ENCODE measurements at regions not wholly inside any gene's neighbourhood (a gene's known extent, or its start where the extent isn't known, plus 50 kb on each side); places are given as distances from the start of the nearest gene placed in this dataset.

GRCh38 chr5:94024620-94025019 lies 283.2 kb upstream of the POU5F2 start:
- H3K36me3 Mint-ChIP-seq = peaks cover 19% of the 10 kb centered on the region
- TF ChIP-seq CTCF (IDR thresholded peaks at IDR 0.05; ENCODE audit: unreplicated experiment) = no peak
- H3K4me3 Mint-ChIP-seq = no peak overlapping the region
- no peaks in the 10 kb centered on the region for H3K27me3 Mint-ChIP-seq (ENCODE audit: low read depth)
- peaks cover 6% of the 10 kb centered on the region for H3K4me1 Mint-ChIP-seq
- no peak overlapping the region for H3K27ac Mint-ChIP-seq
- no peak for DNase-seq (ENCODE audit: low spot score in 2 of 2, unreplicated experiment in 2 of 2)
- H3K9me3 Mint-ChIP-seq = peaks cover 9% of the 10 kb centered on the region

- peaks cover 12% of the 10 kb centered on the region for H3K9me3 Mint-ChIP-seq
These were observed 282.7 kb upstream of the POU5F2 start for GRCh38 chr5:94024101-94024500.

GRCh38 chr5:94021246-94021645 lies 279.8 kb upstream of the POU5F2 start:
- peaks cover 36% of the 10 kb centered on the region for H3K9me3 Mint-ChIP-seq
- TF ChIP-seq CTCF (IDR thresholded peaks at IDR 0.05; ENCODE audit: unreplicated experiment) = no peak
- no peaks in the 10 kb centered on the region for H3K4me1 Mint-ChIP-seq
- H3K36me3 Mint-ChIP-seq = peaks cover 46% of the 10 kb centered on the region
- no peaks in the 10 kb centered on the region for H3K27me3 Mint-ChIP-seq (ENCODE audit: low read depth)
- no peak for DNase-seq (ENCODE audit: low spot score in 2 of 2, unreplicated experiment in 2 of 2)
- no peak overlapping the region for H3K27ac Mint-ChIP-seq
- H3K4me3 Mint-ChIP-seq = no peak overlapping the region

More at GRCh38 chr5:94024101-94024500, 282.7 kb upstream of the POU5F2 start:
- Mint-ChIP-seq H3K36me3 (peaks cover 19% of the 10 kb centered on the region), H3K27me3 (ENCODE audit: low read depth) (no peaks in the 10 kb centered on the region), H3K27ac (no peak overlapping the region), H3K4me1 (peaks cover 6% of the 10 kb centered on the region), H3K4me3 (no peak overlapping the region)
- TF ChIP-seq CTCF (IDR thresholded peaks at IDR 0.05; ENCODE audit: unreplicated experiment) = no peak
- DNase-seq (ENCODE audit: low spot score in 2 of 2, unreplicated experiment in 2 of 2) = no peak

- Mint-ChIP-seq H3K4me3 (no peak overlapping the region), H3K36me3 (peaks cover 71% of the 10 kb centered on the region), H3K27me3 (ENCODE audit: low read depth) (no peaks in the 10 kb centered on the region), H3K27ac (no peak overlapping the region), H3K9me3 (peaks cover 62% of the 10 kb centered on the region), H3K4me1 (no peaks in the 10 kb centered on the region)
- DNase-seq (ENCODE audit: low spot score in 2 of 2, unreplicated experiment in 2 of 2) = no peak
- TF ChIP-seq CTCF (IDR thresholded peaks at IDR 0.05; ENCODE audit: unreplicated experiment) = no peak
These were observed 276.2 kb upstream of the POU5F2 start for GRCh38 chr5:94017579-94017978.

- no peaks in the 10 kb centered on the region for H3K27me3 Mint-ChIP-seq (ENCODE audit: low read depth)
- no peaks in the 10 kb centered on the region for H3K4me1 Mint-ChIP-seq
- no peak for TF ChIP-seq CTCF (IDR thresholded peaks at IDR 0.05; ENCODE audit: unreplicated experiment)
- no peak overlapping the region for H3K27ac Mint-ChIP-seq
- no peak for DNase-seq (ENCODE audit: low spot score in 2 of 2, unreplicated experiment in 2 of 2)
- H3K36me3 Mint-ChIP-seq = peaks cover 29% of the 10 kb centered on the region
- H3K9me3 Mint-ChIP-seq = peaks cover 27% of the 10 kb centered on the region
- H3K4me3 Mint-ChIP-seq = no peak overlapping the region
These were observed 269.4 kb upstream of the POU5F2 start for GRCh38 chr5:94010814-94011213.

GRCh38 chr5:94009161-94009560 lies 267.8 kb upstream of the POU5F2 start:
- no peak overlapping the region for H3K27ac Mint-ChIP-seq
- peaks cover 13% of the 10 kb centered on the region for H3K36me3 Mint-ChIP-seq
- no peaks in the 10 kb centered on the region for H3K27me3 Mint-ChIP-seq (ENCODE audit: low read depth)
- TF ChIP-seq CTCF (IDR thresholded peaks at IDR 0.05; ENCODE audit: unreplicated experiment) = no peak
- DNase-seq (ENCODE audit: low spot score in 2 of 2, unreplicated experiment in 2 of 2) = no peak
- H3K4me1 Mint-ChIP-seq = no peaks in the 10 kb centered on the region
- H3K9me3 Mint-ChIP-seq = peaks cover 10% of the 10 kb centered on the region
- H3K4me3 Mint-ChIP-seq = no peak overlapping the region
